ENCODE measurements at regions not wholly inside any gene's neighbourhood (a gene's known extent, or its start where the extent isn't known, plus 50 kb on each side); places are given as distances from the start of the nearest gene placed in this dataset.
"Not testable (repeated sequence)": the region's sequence is repeated elsewhere in the genome, so short reads cannot be mapped to it uniquely, and the experiment has no call there.

- TF ChIP-seq, protein P1, sequence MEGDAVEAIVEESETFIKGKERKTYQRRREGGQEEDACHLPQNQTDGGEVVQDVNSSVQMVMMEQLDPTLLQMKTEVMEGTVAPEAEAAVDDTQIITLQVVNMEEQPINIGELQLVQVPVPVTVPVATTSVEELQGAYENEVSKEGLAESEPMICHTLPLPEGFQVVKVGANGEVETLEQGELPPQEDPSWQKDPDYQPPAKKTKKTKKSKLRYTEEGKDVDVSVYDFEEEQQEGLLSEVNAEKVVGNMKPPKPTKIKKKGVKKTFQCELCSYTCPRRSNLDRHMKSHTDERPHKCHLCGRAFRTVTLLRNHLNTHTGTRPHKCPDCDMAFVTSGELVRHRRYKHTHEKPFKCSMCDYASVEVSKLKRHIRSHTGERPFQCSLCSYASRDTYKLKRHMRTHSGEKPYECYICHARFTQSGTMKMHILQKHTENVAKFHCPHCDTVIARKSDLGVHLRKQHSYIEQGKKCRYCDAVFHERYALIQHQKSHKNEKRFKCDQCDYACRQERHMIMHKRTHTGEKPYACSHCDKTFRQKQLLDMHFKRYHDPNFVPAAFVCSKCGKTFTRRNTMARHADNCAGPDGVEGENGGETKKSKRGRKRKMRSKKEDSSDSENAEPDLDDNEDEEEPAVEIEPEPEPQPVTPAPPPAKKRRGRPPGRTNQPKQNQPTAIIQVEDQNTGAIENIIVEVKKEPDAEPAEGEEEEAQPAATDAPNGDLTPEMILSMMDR (IDR thresholded peaks at IDR 0.05; ENCODE audit: low read length), result not testable (repeated sequence)
- not testable (repeated sequence) for TF ChIP-seq EZH2 (IDR thresholded peaks at IDR 0.05; ENCODE audit: borderline replicate concordance, low read length)
These were observed 1539.7 kb downstream of the RPIA start for GRCh38 chr2:90231199-90231598.
